Gastrocnemius medialis (tissue), 4 donors: ENCODE measurements at regions not wholly inside any gene's neighbourhood (a gene's known extent, or its start where the extent isn't known, plus 50 kb on each side); places are given as distances from the start of the nearest gene placed in this dataset.

Experiments
- POLR2A ChIP-seq, 2 donors: fragments of 450-650 bp; IDR thresholded peaks; one replicate each; pipeline ENCODE4 v1.6.1; 2017; ENCODE audit warnings: antibody characterized with exemption in 2 of 2, mild to moderate bottlenecking in 2 of 2, moderate library complexity in 2 of 2
- TF ChIP-seq, protein P1 (sequence below), 5 experiments: fragments of 450-650 bp in 3 of 5; fragments of 200-600 bp in 2 of 5; sonication (generic) in 2 of 5; IDR thresholded peaks in 4 of 5; conservative IDR thresholded peaks in 1 of 5; 1 replicate in 4 of 5; 2 replicates in 1 of 5; pipeline ENCODE4 v1.5.1; 2016 to 2019; ENCODE audit warnings: antibody characterized with exemption in 5 of 5, mild to moderate bottlenecking in 3 of 5, moderate library complexity in 3 of 5

DNA sequence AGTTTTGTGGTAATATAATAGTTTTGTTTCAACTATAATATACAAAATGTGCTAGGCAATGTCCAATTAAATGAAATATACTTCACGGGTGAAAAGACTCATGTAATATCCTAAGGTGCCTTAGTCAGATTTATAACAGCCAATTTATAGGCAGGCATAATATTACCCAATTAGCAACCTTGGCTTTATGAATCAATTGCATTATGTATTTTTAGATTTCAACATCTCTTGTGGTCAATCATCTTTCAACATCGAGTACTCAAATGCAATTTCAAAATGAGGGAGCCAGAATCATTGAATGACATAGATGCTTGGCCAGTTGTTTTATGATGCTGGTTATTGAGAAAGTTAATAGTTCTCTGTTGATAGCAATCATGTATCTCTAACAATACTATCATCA, 110.3 kb upstream of the SP8 start:
- TF ChIP-seq POLR2A (IDR thresholded peaks at IDR 0.05): no peak
- TF ChIP-seq, protein P1, sequence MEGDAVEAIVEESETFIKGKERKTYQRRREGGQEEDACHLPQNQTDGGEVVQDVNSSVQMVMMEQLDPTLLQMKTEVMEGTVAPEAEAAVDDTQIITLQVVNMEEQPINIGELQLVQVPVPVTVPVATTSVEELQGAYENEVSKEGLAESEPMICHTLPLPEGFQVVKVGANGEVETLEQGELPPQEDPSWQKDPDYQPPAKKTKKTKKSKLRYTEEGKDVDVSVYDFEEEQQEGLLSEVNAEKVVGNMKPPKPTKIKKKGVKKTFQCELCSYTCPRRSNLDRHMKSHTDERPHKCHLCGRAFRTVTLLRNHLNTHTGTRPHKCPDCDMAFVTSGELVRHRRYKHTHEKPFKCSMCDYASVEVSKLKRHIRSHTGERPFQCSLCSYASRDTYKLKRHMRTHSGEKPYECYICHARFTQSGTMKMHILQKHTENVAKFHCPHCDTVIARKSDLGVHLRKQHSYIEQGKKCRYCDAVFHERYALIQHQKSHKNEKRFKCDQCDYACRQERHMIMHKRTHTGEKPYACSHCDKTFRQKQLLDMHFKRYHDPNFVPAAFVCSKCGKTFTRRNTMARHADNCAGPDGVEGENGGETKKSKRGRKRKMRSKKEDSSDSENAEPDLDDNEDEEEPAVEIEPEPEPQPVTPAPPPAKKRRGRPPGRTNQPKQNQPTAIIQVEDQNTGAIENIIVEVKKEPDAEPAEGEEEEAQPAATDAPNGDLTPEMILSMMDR (IDR thresholded peaks at IDR 0.05 in 4 of 5, conservative IDR thresholded peaks at IDR 0.05 in 1 of 5): no peak
